ENCODE measurements at regions not wholly inside any gene's neighbourhood (a gene's known extent, or its start where the extent isn't known, plus 50 kb on each side); places are given as distances from the start of the nearest gene placed in this dataset.

- DNase-seq = peak; percentile 85
Measured at GRCh38 chr9:135412315-135413085, 67.1 kb upstream of the PPP1R26 start.

GRCh38 chr9:135413086-135413375 lies 66.6 kb upstream of the PPP1R26 start:
- no peak for DNase-seq

GRCh38 chr9:135413461-135413860 lies 66.1 kb upstream of the PPP1R26 start:
- DNase-seq = no peak

- DNase-seq = no peak
Measured at GRCh38 chr9:135414293-135414692, 65.3 kb upstream of the PPP1R26 start.

- no peak for DNase-seq
Measured at GRCh38 chr9:135415586-135415985, 64.0 kb upstream of the PPP1R26 start.

GRCh38 chr9:135416664-135417290 lies 62.8 kb upstream of the PPP1R26 start:
- DNase-seq = no peak

GRCh38 chr9:135418161-135418560 lies 61.4 kb upstream of the PPP1R26 start:
- no peak for DNase-seq

GRCh38 chr9:135419106-135419505 lies 60.5 kb upstream of the PPP1R26 start:
- no peak for DNase-seq

GRCh38 chr9:135422341-135422944 lies 57.1 kb upstream of the PPP1R26 start:
- DNase-seq = no peak

- DNase-seq = no peak
Measured at GRCh38 chr9:135423725-135424124, 55.9 kb upstream of the PPP1R26 start.

Data from activated CD4-positive, alpha-beta T cell treated with anti-CD3 and anti-CD28 coated beads, Interleukin-2, Interleukin-6, amounts not matched to agents 100 ng/mL and 50 ng/mL, durations not matched to agents 16 hours and 8 hours (primary cell).